NCI-H524 treated with DMSO at 0.1 percent for 48 hours (cell line): ENCODE measurements at regions not wholly inside any gene's neighbourhood (a gene's known extent, or its start where the extent isn't known, plus 50 kb on each side); places are given as distances from the start of the nearest gene placed in this dataset.
"Not testable (repeated sequence)": the region's sequence is repeated elsewhere in the genome, so short reads cannot be mapped to it uniquely, and the experiment has no call there.

ENCODE experiments used
- DNase-seq: peaks from one replicate; lab custom pipeline; 2025; lab: John Stamatoyannopoulos, UW

- DNase-seq: no peak
These were observed 453.7 kb downstream of the STK39 start for GRCh38 chr2:167793725-167794124.

GRCh38 chr2:167792126-167792525 lies 455.3 kb downstream of the STK39 start:
- DNase-seq: no peak

- no peak for DNase-seq
These were observed 456.5 kb downstream of the STK39 start for GRCh38 chr2:167790781-167791450.

GRCh38 chr2:167790189-167790588 lies 457.2 kb downstream of the STK39 start:
- no peak for DNase-seq

GRCh38 chr2:167787562-167787961 lies 459.8 kb downstream of the STK39 start:
- DNase-seq: no peak

- no peak for DNase-seq
These were observed 460.4 kb downstream of the STK39 start for GRCh38 chr2:167787021-167787420.

GRCh38 chr2:167785606-167786216 lies 461.7 kb downstream of the STK39 start:
- DNase-seq: no peak

- DNase-seq: no peak
These were observed 463.3 kb downstream of the STK39 start for GRCh38 chr2:167784084-167784425.

GRCh38 chr2:167783261-167784083 lies 463.9 kb downstream of the STK39 start:
- DNase-seq: no peak

GRCh38 chr2:167781629-167782028 lies 465.8 kb downstream of the STK39 start:
- not testable (repeated sequence) for DNase-seq

GRCh38 chr2:167776359-167776758 lies 471.0 kb downstream of the STK39 start:
- no peak for DNase-seq

GRCh38 chr2:167771628-167772027 lies 475.8 kb downstream of the STK39 start:
- DNase-seq: no peak

GRCh38 chr2:167769020-167769419 lies 478.4 kb downstream of the STK39 start:
- DNase-seq: no peak

- no peak for DNase-seq
These were observed 479.6 kb downstream of the STK39 start for GRCh38 chr2:167767830-167768229.

- no peak for DNase-seq
These were observed 482.5 kb downstream of the STK39 start for GRCh38 chr2:167764772-167765341.

GRCh38 chr2:167761465-167762136 lies 485.8 kb downstream of the STK39 start:
- DNase-seq: no peak

- no peak for DNase-seq
These were observed 487.9 kb downstream of the STK39 start for GRCh38 chr2:167759531-167759930.

GRCh38 chr2:167758292-167758691 lies 489.1 kb downstream of the STK39 start:
- DNase-seq: no peak

GRCh38 chr2:167756446-167756845 lies 490.9 kb downstream of the STK39 start:
- no peak for DNase-seq

- DNase-seq: no peak
These were observed 494.3 kb downstream of the STK39 start for GRCh38 chr2:167753142-167753541.

GRCh38 chr2:167752734-167753133 lies 494.7 kb downstream of the STK39 start:
- DNase-seq: no peak

GRCh38 chr2:167750675-167751074 lies 496.7 kb downstream of the STK39 start:
- DNase-seq: no peak
